ENCODE measurements at regions not wholly inside any gene's neighbourhood (a gene's known extent, or its start where the extent isn't known, plus 50 kb on each side); places are given as distances from the start of the nearest gene placed in this dataset.

DNA sequence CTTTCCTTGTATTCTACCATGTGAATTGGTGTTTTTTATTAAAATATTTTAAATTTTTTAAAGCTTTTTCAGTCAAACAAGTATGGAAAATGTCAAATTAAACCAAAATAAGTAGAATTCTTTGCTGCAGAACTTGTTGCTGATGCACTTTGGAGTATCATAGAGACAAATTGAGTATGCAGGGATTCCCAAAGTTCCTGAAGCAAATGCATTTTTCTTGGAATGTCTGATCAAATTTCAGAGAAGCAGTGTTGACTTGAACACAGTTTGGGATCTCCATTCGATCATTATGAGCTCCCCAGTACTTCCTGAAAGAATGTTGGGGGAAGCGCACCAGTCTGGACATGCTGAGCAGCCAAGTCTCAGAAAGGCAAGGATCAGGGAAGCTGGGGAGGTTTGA, 517.8 kb upstream of the CFAP20DC start:
- Histone ChIP-seq H3K4me1 (replicated peaks in 1 of 2) (peaks cover 3 to 19% of the 10 kb centered on the region in 2 donors), H3K4me3 (no peak overlapping the region), H3K27ac (no peak overlapping the region)
- no peak for ATAC-seq (replicated peaks in 6 of 8)
- WGBS, 10 experiments: 33 to 100% (median 80%) methylated on average over 1 to 2 of the region's 2 CpGs; no CpG with 5 or more reads in 3 of the 10 experiments
- in situ Hi-C loops (cut with MboI; ENCODE audit: low pct_unique_long_range_greater_than_20kb in 2 of 9, low sequenced_read_pairs in 9 of 9, unreplicated experiment in 9 of 9): loop anchor here in 1 of 9 experiments (25.0 kb wide), 1 partner anchor 355 kb away; no protein-coding TSS in a partner anchor

DNA sequence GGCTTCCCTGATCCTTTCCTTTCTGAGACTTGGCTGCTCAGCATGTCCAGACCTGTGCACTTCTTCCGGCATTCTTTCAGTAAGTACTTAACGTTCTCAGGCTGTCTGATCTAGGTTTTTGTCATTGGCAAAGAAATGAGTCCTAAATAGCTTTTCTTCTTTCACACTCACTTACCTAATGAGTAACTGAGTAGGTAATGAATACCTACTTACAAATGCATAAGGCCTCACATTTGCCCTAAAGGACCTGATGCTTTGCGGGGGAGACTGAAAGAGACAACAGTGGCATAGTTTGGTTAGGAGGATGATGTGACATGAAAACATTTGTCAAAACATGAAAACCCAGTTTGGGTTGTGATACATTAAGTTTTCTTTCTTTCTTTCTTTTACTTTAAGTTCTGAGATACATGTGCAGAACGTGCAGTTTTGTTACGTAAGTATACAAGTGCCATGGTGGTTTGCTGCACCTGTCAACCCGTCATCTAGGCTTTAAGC, 516.7 kb upstream of the CFAP20DC start:
- in situ Hi-C loops (cut with MboI; ENCODE audit: low pct_unique_long_range_greater_than_20kb in 2 of 9, low sequenced_read_pairs in 9 of 9, unreplicated experiment in 9 of 9): loop anchor here in 1 of 9 experiments (25.0 kb wide), 1 partner anchor 354 kb away; no protein-coding TSS in a partner anchor
- H3K4me3 ChIP-seq: no peak overlapping the region
- WGBS, 10 experiments: 71 to 100% (median 94%) methylated on average over 1 to 6 of the region's 6 CpGs; no CpG with 5 or more reads in 2 of the 10 experiments
- ATAC-seq (replicated peaks in 6 of 8): no peak
- H3K27ac ChIP-seq: no peak overlapping the region
- H3K4me1 ChIP-seq (replicated peaks in 1 of 2): peaks cover 3 to 19% of the 10 kb centered on the region in 2 donors

DNA sequence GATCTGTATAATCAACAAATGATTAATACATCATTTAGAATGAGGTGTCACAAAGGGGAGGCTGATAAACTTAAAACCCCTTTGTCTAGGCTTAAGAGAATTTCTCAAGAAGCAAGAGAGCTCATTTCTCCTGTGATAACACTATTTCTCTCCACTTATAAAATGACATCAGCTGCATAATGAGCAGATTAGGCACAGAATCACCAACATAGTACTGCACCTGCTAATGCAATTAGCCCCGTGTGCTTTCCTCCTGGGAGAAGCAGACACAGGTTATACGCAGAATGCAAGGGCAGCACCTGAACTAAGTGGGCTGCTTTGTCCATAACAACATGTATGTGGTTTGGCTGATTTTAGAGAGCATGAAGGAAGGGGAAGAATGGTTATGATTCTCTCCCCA, 515.3 kb upstream of the CFAP20DC start:
- ATAC-seq (replicated peaks in 6 of 8): peak in 5 of 8 experiments; percentile 33 to 75 (median 64)
- peaks cover 9 to 24% of the 10 kb centered on the region in 2 donors for H3K4me1 ChIP-seq (replicated peaks in 1 of 2)
- no peak overlapping the region for H3K27ac ChIP-seq
- in situ Hi-C loops (cut with MboI; ENCODE audit: low pct_unique_long_range_greater_than_20kb in 2 of 9, low sequenced_read_pairs in 9 of 9, unreplicated experiment in 9 of 9): loop anchor here in 1 of 9 experiments (25.0 kb wide), 1 partner anchor 353 kb away; no protein-coding TSS in a partner anchor
- H3K4me3 ChIP-seq: no peak overlapping the region
- 20 to 100% (median 98%) methylated on average over 1 to 2 of the region's 2 CpGs; no CpG with 5 or more reads in 6 of the 10 experiments for WGBS, 10 experiments

DNA sequence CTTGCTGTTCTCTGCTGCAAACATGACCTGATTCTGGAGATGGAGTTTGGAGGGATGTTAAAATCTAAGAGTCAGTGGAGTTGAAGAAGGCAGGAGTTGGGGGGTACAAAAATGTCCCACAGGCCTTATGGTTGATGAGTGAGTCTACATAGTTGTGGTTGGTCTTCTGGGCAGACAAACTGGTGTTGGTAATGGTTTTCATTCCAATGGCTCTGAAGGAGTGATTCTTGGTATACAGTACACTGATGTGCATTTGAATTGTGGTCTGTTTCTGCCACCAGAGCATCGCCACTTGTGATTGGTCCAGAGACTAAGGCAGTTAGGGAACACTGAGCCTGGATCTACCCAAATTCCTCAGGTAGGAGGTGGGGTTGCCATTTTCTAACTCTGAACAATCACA, 514.1 kb upstream of the CFAP20DC start:
- ATAC-seq (replicated peaks in 6 of 8): no peak
- peaks cover 15 to 29% of the 10 kb centered on the region in 2 donors for H3K4me1 ChIP-seq (replicated peaks in 1 of 2)
- 100% methylated on average over 1 of the region's 1 CpG; no CpG with 5 or more reads in 5 of the 10 experiments for WGBS, 10 experiments
- no peak overlapping the region for H3K4me3 ChIP-seq
- in situ Hi-C loops (cut with MboI; ENCODE audit: low pct_unique_long_range_greater_than_20kb in 2 of 9, low sequenced_read_pairs in 9 of 9, unreplicated experiment in 9 of 9): loop anchor here in 1 of 9 experiments (25.0 kb wide), 1 partner anchor 352 kb away; no protein-coding TSS in a partner anchor
- H3K27ac ChIP-seq: no peak overlapping the region

DNA sequence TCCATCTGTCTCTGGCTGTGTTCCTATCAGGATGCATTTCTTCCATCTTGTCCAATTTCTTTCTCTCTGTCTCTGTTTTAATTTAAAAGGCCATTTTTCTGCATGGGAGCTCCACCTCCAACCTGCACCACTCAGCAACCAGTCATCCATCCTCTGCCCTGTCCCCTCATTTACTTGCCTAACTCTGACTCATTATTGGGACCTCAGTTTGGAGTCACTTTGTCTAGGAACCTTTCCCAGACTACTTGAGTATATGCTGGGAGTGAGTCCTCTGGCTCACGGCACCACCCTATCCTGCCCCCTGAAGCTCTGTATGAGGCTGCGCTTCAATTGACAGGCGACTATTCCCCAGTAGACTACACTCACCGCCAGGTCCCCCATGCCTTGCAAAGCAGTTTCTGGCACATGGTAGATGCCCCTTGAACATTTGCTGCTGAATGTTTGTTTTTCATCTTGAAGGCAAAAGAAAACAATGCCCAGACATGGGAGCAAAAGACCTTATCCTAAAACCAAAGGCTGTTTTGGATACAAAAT, 513.3 kb upstream of the CFAP20DC start:
- WGBS, 10 experiments: 50 to 100% (median 81%) methylated on average over 1 to 4 of the region's 4 CpGs; no CpG with 5 or more reads in 4 of the 10 experiments
- in situ Hi-C loops (cut with MboI; ENCODE audit: low pct_unique_long_range_greater_than_20kb in 2 of 9, low sequenced_read_pairs in 9 of 9, unreplicated experiment in 9 of 9): loop anchor here in 1 of 9 experiments (25.0 kb wide), 1 partner anchor 351 kb away; no protein-coding TSS in a partner anchor
- no peak for ATAC-seq (replicated peaks in 6 of 8)
- Histone ChIP-seq H3K27ac (no peak overlapping the region), H3K4me3 (no peak overlapping the region), H3K4me1 (replicated peaks in 1 of 2) (peaks cover 14 to 35% of the 10 kb centered on the region in 2 donors)

DNA sequence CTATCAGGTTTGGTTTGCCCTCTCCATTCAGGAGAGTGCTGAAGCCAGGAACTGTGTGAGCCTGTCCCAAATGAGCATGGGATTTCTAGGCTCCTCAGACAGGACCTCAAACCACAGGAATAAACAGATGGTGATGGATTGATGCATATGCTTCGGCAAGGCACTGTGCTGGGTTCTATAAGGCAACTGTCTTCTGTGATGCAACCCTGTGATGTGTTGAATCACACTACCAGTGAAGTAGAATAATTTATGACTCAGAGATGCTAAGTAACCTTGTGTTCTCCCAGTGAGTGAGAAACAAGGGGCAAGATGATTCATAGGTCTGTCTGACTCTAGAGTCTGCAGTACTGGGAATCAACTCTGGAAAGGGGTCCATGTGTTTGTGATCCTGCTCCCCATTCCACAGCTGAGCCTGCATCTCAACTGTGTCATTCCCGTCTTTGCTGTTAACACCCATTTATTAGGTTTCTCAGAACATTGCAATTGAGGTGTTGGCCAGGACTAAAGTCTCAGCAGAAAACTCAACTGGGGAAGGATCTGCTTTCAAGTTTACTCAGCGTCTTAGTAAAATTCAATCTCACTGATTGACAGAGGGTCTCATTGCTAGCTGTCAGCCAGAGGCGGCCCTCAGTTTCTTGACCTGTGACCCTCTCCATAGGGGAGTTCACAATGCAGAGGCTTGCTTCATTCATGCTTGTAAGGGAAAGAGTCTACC, 510.1 kb upstream of the CFAP20DC start:
- ATAC-seq (replicated peaks in 6 of 8): peak; percentile 96 to 99 (median 97)
- 30 to 100% (median 68%) methylated on average over 1 to 4 of the region's 4 CpGs for WGBS, 10 experiments

DNA sequence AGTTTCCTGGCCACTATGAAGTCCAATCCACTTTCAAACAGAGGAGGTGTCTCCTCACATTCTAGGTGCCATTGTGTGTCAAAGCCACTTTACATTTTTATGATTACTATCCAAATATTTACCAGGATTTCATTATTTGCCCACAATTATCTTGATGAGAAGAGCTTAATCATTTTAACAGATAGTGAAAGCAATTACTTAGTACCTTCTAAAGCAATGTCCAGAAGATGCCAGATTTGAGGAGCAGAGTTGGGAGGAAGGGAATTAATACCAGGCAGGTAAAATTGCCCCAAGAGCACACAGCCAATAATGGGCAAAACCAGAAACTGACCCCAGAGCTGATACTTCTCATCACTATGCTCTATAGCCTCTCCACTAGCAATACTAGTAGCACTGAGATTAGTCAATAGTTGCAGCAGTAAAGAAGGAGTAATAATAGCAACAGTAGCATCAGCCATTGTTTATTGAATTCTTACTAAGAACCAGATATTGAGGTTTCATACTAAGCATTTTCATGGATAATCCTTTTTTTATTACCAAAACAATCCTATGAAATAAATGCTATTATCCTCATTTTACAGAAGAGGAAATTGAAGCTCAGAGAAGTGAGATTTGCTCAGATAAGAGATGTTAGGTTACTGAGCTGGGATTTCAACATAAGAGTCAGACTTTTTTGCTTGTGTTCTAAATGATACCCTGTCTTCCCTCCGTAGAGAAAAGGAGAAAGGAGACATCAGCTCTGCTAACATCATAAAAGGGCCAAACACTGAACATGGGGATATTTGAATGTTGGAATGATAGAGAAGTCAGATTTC, 509.3 kb upstream of the CFAP20DC start:
- peak overlapping the region; percentile 64 to 69 for H3K27ac ChIP-seq
- in situ Hi-C loops (cut with MboI; ENCODE audit: low pct_unique_long_range_greater_than_20kb in 2 of 9, low sequenced_read_pairs in 9 of 9, unreplicated experiment in 9 of 9): loop anchor here in 1 of 9 experiments (25.0 kb wide), 1 partner anchor 347 kb away; no protein-coding TSS in a partner anchor
- ATAC-seq (replicated peaks in 6 of 8): no peak
- 0 to 80% (median 60%) methylated on average over 1 of the region's 1 CpG; no CpG with 5 or more reads in 7 of the 10 experiments for WGBS, 10 experiments
- peaks cover 14 to 26% of the 10 kb centered on the region in 2 donors for H3K4me1 ChIP-seq (replicated peaks in 1 of 2)
- H3K4me3 ChIP-seq: no peak overlapping the region

More for the DNA sequence above, 510.1 kb upstream of the CFAP20DC start:
- Histone ChIP-seq H3K4me3 (no peak overlapping the region), H3K27ac (peak overlapping the region; percentile 64 to 69), H3K4me1 (replicated peaks in 1 of 2) (peaks cover 14 to 30% of the 10 kb centered on the region in 2 donors)
- in situ Hi-C loops (cut with MboI; ENCODE audit: low pct_unique_long_range_greater_than_20kb in 2 of 9, low sequenced_read_pairs in 9 of 9, unreplicated experiment in 9 of 9): loop anchor here in 1 of 9 experiments (25.0 kb wide), 1 partner anchor 348 kb away; no protein-coding TSS in a partner anchor

DNA sequence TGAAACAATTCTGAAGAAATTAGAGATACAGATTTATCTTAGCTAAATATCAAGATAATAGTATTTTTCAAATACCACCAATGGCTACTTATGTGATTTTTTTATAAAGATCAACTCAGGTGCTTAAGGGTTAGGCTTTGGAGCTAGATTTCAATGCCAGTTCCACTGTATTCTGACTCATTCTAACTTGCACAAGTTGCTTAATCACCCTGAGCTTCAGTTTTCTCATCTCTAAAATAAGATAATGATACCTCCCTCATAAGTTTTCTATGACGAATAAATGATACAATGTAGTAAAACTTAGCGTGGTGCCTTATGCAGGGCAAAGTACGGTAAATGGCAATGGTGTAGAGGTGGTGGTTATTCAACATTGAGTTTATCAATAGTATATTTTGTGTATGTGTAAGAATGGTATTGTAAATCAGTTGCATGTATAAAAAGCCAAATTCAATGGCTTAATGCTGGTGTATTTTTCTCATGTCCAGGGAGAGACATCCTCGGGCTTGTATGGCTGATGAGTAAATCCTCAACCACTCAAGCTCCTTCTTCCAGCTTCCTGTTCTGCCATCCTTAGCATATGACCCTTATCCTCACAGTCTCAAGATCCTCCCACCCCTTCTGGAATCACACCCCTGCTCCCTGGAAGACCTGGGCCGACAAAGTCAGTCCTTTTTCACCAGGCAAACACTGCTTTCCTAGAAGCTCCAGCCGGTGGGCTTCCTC, 505.9 kb upstream of the CFAP20DC start:
- ATAC-seq (replicated peaks in 6 of 8): no peak
- in situ Hi-C loops (cut with MboI; ENCODE audit: low pct_unique_long_range_greater_than_20kb in 2 of 9, low sequenced_read_pairs in 9 of 9, unreplicated experiment in 9 of 9): loop anchor here in 1 of 9 experiments (25.0 kb wide), 1 partner anchor 343 kb away; no protein-coding TSS in a partner anchor
- 77 to 100% (median 88%) methylated on average over 1 to 5 of the region's 6 CpGs; no CpG with 5 or more reads in 2 of the 10 experiments for WGBS, 10 experiments

DNA sequence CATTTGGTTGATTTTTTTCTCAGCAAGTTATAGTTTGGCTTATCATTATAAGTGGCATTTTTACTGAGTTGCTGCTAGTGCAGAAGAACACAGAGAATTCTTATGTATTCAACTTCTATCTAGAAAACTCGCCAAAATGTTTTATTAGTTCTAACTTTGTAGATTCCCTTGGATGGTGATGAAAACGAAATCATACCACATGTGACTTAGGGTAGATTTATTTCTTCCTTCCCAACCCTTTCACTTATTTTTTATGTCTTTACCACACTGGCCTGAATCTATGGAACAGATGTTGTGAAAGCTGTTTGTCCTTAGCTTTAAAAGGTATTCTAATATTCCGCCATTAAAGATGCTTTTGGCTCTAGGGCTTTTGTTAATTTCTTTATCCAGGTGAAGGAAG, 503.3 kb upstream of the CFAP20DC start:
- WGBS, 10 experiments: 57 to 92% (median 70%) methylated on average over 2 to 3 of the region's 3 CpGs; no CpG with 5 or more reads in 1 of the 10 experiments
- no peak for ATAC-seq (replicated peaks in 6 of 8)
- in situ Hi-C loops (cut with MboI; ENCODE audit: low pct_unique_long_range_greater_than_20kb in 2 of 9, low sequenced_read_pairs in 9 of 9, unreplicated experiment in 9 of 9): loop anchor here in 1 of 9 experiments (25.0 kb wide), 1 partner anchor 341 kb away; no protein-coding TSS in a partner anchor
- Histone ChIP-seq H3K4me3 (no peak overlapping the region), H3K4me1 (replicated peaks in 1 of 2) (peaks cover under 1 to 3% of the 10 kb centered on the region in 2 donors), H3K27ac (no peak overlapping the region)

More for the DNA sequence above, 505.9 kb upstream of the CFAP20DC start:
- Histone ChIP-seq H3K27ac (no peak overlapping the region), H3K4me3 (no peak overlapping the region), H3K4me1 (replicated peaks in 1 of 2) (peaks cover 17 to 26% of the 10 kb centered on the region in 2 donors)

DNA sequence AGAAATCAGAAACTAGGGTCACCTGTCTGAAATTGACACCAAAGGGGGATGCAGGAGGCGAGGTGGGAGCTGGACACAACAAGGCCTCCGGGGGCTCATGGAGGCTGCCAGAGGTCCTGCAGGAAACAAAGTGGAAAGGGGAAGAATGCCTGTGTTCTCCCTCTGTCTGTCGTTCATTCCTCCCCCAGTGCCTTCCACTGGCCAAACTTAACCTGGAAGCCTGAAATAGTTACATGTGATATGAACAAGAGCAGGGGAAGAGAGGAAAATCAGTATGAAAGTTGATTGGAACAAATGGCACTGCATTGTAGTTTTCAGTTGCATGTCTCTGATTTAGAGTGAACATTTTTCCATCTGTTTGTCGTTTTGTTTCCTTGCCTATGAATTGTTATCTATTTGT, 502.0 kb upstream of the CFAP20DC start:
- ATAC-seq (replicated peaks in 6 of 8): no peak
- no peak overlapping the region for H3K4me3 ChIP-seq
- 8 to 100% (median 70%) methylated on average over 1 to 4 of the region's 4 CpGs for WGBS, 10 experiments
- H3K27ac ChIP-seq: no peak overlapping the region
- peaks cover 0 to 3% of the 10 kb centered on the region in 2 donors for H3K4me1 ChIP-seq (replicated peaks in 1 of 2)
- in situ Hi-C loops (cut with MboI; ENCODE audit: low pct_unique_long_range_greater_than_20kb in 2 of 9, low sequenced_read_pairs in 9 of 9, unreplicated experiment in 9 of 9): loop anchor here in 1 of 9 experiments (25.0 kb wide), 1 partner anchor 340 kb away; no protein-coding TSS in a partner anchor

DNA sequence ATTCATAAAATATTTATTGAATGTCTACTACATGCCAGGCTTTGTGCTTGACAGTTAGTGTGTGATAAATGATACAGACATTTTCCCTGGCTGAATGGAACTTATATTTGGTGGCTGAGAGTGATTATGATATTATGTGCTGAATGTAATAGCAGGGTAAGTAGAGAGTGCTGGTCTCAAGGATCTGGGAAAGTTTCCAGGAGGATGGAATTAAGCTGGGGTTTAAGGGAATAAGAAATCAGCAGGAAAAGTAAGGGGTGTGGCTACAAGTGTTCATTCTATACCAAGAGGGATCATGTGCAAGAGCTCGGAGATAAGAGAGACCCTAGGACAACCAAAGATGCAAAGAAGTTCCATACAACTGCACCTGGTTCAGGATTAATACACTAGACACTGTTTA, 500.1 kb upstream of the CFAP20DC start:
- H3K27ac ChIP-seq: no peak overlapping the region
- in situ Hi-C loops (cut with MboI; ENCODE audit: low pct_unique_long_range_greater_than_20kb in 2 of 9, low sequenced_read_pairs in 9 of 9, unreplicated experiment in 9 of 9): loop anchor here in 1 of 9 experiments (25.0 kb wide), 1 partner anchor 338 kb away; no protein-coding TSS in a partner anchor
- 55 to 100% (median 90%) methylated on average over 1 of the region's 1 CpG; no CpG with 5 or more reads in 3 of the 10 experiments for WGBS, 10 experiments
- no peak for ATAC-seq (replicated peaks in 6 of 8)
- peaks cover 8 to 10% of the 10 kb centered on the region in 2 donors for H3K4me1 ChIP-seq (replicated peaks in 1 of 2)
- H3K4me3 ChIP-seq: no peak overlapping the region

All from motor neuron (in vitro differentiated cells).